Spleen (tissue), 11 donors: ENCODE measurements at regions not wholly inside any gene's neighbourhood (a gene's known extent, or its start where the extent isn't known, plus 50 kb on each side); places are given as distances from the start of the nearest gene placed in this dataset.

Experiments used
- DNase-seq: peaks from one replicate; pipeline ENCODE4 v3.0.0-alpha.2; 2020
- H3K27ac ChIP-seq, 8 donors: fragments of 200-600 bp; sonication (generic) in 7 of 8; 1 replicate in 4 of 8; 2 replicates in 4 of 8; pipeline versions ENCODE4 v1.5.0 to v1.8.0; 2016 to 2021; ENCODE audit warnings: inconsistent platforms in 4 of 8, mild to moderate bottlenecking in 4 of 8, moderate library complexity in 1 of 8
- H3K27me3 ChIP-seq, 7 donors: fragments of 200-600 bp; sonication (generic) in 6 of 7; replicated peaks in 1 of 7; 1 replicate in 4 of 7; 2 replicates in 3 of 7; pipeline versions ENCODE4 v1.5.0 to v1.8.0; 2016 to 2021; ENCODE audit warnings: inconsistent platforms in 3 of 7, mild to moderate bottlenecking in 1 of 7
- H3K36me3 ChIP-seq, 6 donors: fragments of 200-600 bp; sonication (generic) in 5 of 6; 1 replicate in 4 of 6; 2 replicates in 2 of 6; pipeline versions ENCODE4 v1.5.0 to v1.8.0; 2016 to 2021; ENCODE audit warnings: inconsistent platforms in 2 of 6
- H3K4me1 ChIP-seq, 6 donors: fragments of 200-600 bp; sonication (generic) in 5 of 6; 1 replicate in 3 of 6; 2 replicates in 3 of 6; pipeline versions ENCODE4 v1.5.0 to v1.8.0; 2016 to 2021; ENCODE audit warnings: inconsistent platforms in 3 of 6
- H3K4me3 ChIP-seq, 8 donors: fragments of 200-600 bp; sonication (generic) in 7 of 8; 1 replicate in 4 of 8; 2 replicates in 4 of 8; pipeline versions ENCODE4 v1.5.0 to v1.8.0; 2016 to 2021; ENCODE audit warnings: inconsistent platforms in 4 of 8, mild to moderate bottlenecking in 4 of 8, moderate library complexity in 2 of 8
- H3K9me3 ChIP-seq, 8 donors: fragments of 200-600 bp; sonication (generic) in 7 of 8; 1 replicate in 4 of 8; 2 replicates in 4 of 8; pipeline versions ENCODE4 v1.5.0 to v1.8.0; 2016 to 2021; ENCODE audit warnings: inconsistent platforms in 4 of 8
- POLR2A ChIP-seq, 3 donors: fragments of 450-650 bp; IDR thresholded peaks; one replicate each; pipeline ENCODE4 v1.5.1; 2017; ENCODE audit warnings: antibody characterized with exemption in 3 of 3, mild to moderate bottlenecking in 1 of 3
- POLR2AphosphoS5 ChIP-seq, 3 donors: sonication (generic); formaldehyde crosslinking; IDR thresholded peaks; one replicate each; pipeline ENCODE4 v1.5.1; 2017; ENCODE audit warnings: antibody characterized with exemption in 3 of 3
- WGBS, 5 donors: extraction: QIAGEN DNeasy Blood & Tissue Kit in 3 of 5; methylation state at CpG; one replicate each; pipeline versions ENCODE4 v1.1.5 to v1.1.7; 2013 to 2018; 5-methylcytosine and 5-hydroxymethylcytosine counted together
- intact Hi-C: fragments of 100-400 bp; cut with DNase I; formaldehyde crosslinking; loops from one replicate; pipeline ENCODE4 v1.15.0; 2023; ENCODE audit warnings: low total_unique reads
- TF ChIP-seq, protein P1 (sequence below), 11 experiments: fragments of 200-600 bp in 7 of 11; fragments of 450-650 bp in 4 of 11; sonication (generic) in 4 of 11; IDR thresholded peaks in 8 of 11; conservative IDR thresholded peaks in 3 of 11; 1 replicate in 7 of 11; 2 replicates in 4 of 11; pipeline versions ENCODE4 v1.4.0 to v1.8.0; 2016 to 2021; ENCODE audit warnings: antibody characterized with exemption in 11 of 11, inconsistent platforms in 4 of 11, mild to moderate bottlenecking in 1 of 11
- donor health status: healthy with polysubstance abuse.
- donor health status: DM: no; HTN: no; CAD: no; lungs with moderate emphysema.
- donor health status: DM: no; HTN: no; CAD: no.
- donor health status: Bipolar disorder and iron deficiency.
- donor health status: healthy.
- donor health status: DM: no; HTN: no; CAD: no.
- donor health status: DM: yes; HTN: yes; CAD: no.

DNA sequence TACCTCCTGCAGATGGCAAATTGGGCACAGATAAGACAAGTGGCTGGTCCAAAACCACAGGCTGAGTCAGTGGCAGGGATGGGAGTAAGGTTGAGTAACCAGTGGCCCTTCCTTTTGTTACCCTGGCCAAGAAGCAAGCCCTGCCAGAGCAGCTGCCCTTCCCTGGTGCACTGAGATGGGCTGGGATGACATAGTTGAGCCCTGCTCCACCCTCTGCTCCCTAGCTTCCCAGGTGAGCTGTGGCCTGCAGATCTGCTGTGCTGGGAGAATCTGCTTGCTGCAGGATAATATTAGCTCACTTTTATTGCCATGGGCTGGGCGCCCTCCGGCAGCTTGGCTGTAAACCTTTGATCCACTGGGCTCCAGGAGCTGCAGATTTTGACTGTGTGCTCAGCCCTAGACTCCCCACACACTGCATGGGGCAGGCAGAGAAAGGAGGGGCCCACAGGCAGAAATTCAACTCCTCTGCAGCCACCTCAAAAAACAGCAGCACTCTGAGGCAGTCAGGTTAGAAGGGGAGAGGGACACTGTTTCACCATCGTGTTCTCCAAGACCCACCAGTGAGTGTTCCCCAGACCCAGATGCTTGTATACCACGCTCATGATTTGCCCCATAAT, 101.8 kb downstream of the CBLN1 start:
- intact Hi-C loops = no loop called here
- DNase-seq = no peak
- no peaks in the 10 kb centered on the region for H3K9me3 ChIP-seq
- no peak for TF ChIP-seq POLR2AphosphoS5 (IDR thresholded peaks at IDR 0.05)
- TF ChIP-seq POLR2A (IDR thresholded peaks at IDR 0.05) = no peak
- TF ChIP-seq, protein P1, sequence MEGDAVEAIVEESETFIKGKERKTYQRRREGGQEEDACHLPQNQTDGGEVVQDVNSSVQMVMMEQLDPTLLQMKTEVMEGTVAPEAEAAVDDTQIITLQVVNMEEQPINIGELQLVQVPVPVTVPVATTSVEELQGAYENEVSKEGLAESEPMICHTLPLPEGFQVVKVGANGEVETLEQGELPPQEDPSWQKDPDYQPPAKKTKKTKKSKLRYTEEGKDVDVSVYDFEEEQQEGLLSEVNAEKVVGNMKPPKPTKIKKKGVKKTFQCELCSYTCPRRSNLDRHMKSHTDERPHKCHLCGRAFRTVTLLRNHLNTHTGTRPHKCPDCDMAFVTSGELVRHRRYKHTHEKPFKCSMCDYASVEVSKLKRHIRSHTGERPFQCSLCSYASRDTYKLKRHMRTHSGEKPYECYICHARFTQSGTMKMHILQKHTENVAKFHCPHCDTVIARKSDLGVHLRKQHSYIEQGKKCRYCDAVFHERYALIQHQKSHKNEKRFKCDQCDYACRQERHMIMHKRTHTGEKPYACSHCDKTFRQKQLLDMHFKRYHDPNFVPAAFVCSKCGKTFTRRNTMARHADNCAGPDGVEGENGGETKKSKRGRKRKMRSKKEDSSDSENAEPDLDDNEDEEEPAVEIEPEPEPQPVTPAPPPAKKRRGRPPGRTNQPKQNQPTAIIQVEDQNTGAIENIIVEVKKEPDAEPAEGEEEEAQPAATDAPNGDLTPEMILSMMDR (IDR thresholded peaks at IDR 0.05 in 8 of 11, conservative IDR thresholded peaks at IDR 0.05 in 3 of 11) = no peak
- no peak overlapping the region for H3K27ac ChIP-seq
- peaks cover 0 to 14% (median 0%) of the 10 kb centered on the region in 7 donors for H3K27me3 ChIP-seq
- H3K36me3 ChIP-seq = no peaks in the 10 kb centered on the region
- no peak overlapping the region for H3K4me3 ChIP-seq
- WGBS, 5 donors = 31 to 57% (median 38%) methylated on average over 4 of the region's 4 CpGs
- H3K4me1 ChIP-seq = no peaks in the 10 kb centered on the region

DNA sequence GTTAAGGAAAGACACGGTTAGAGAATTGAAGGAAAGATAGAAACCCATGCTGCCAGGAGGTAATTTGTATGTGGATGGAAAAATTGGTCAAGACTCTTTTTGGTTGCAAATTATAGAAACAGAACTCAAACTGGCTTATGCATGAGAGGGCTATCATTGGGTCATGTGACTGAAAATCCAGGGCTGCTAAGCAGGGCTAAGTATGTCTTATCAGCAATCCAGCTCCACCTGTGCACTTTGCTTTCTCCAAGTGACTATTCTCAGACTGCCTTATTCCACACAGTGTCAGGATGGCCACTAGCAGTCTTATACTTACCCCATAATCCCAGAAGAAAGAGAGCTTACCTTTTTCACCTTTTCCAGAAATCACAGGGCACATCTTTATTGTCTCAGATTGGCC, 113.5 kb downstream of the CBLN1 start:
- Histone ChIP-seq H3K4me3 (no peak overlapping the region), H3K27ac (no peak overlapping the region), H3K27me3 (no peaks in the 10 kb centered on the region), H3K9me3 (no peaks in the 10 kb centered on the region), H3K36me3 (no peaks in the 10 kb centered on the region), H3K4me1 (no peaks in the 10 kb centered on the region)
- intact Hi-C loops = no loop called here
- TF ChIP-seq, protein P1 (IDR thresholded peaks at IDR 0.05 in 8 of 11, conservative IDR thresholded peaks at IDR 0.05 in 3 of 11) = no peak
- no peak for TF ChIP-seq POLR2AphosphoS5 (IDR thresholded peaks at IDR 0.05)
- no peak for TF ChIP-seq POLR2A (IDR thresholded peaks at IDR 0.05)
- DNase-seq = no peak
- 76 to 87% (median 83%) methylated on average over 1 of the region's 1 CpG for WGBS, 5 donors

DNA sequence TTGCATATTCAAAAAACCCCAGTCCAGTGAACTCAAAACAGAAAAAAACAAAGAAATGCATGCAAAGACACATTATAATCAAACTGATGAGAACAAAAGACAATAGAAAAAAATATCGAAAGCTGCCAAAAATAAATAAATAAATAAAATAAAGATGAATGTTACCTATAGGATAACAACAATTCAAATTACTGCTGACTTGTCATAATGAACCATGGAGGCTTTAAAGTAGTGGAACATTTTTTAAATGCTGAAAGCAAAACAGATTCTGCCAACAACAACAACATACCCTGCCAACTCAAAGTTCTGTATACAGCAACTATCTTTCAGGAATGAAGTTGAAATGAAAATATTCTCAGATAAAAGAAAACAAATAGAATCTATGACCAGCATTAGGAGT, 116.6 kb downstream of the CBLN1 start:
- Histone ChIP-seq H3K4me1 (no peaks in the 10 kb centered on the region), H3K9me3 (no peaks in the 10 kb centered on the region), H3K27me3 (peaks cover 0 to 5% (median 0%) of the 10 kb centered on the region in 7 donors), H3K27ac (no peak overlapping the region), H3K36me3 (no peaks in the 10 kb centered on the region), H3K4me3 (no peak overlapping the region)
- TF ChIP-seq, protein P1 (IDR thresholded peaks at IDR 0.05 in 8 of 11, conservative IDR thresholded peaks at IDR 0.05 in 3 of 11) = no peak
- TF ChIP-seq POLR2AphosphoS5 (IDR thresholded peaks at IDR 0.05) (no peak), POLR2A (IDR thresholded peaks at IDR 0.05) (no peak)
- intact Hi-C loops = no loop called here
- no peak for DNase-seq
- WGBS, 5 donors = 88 to 100% (median 97%) methylated on average over 1 of the region's 1 CpG

DNA sequence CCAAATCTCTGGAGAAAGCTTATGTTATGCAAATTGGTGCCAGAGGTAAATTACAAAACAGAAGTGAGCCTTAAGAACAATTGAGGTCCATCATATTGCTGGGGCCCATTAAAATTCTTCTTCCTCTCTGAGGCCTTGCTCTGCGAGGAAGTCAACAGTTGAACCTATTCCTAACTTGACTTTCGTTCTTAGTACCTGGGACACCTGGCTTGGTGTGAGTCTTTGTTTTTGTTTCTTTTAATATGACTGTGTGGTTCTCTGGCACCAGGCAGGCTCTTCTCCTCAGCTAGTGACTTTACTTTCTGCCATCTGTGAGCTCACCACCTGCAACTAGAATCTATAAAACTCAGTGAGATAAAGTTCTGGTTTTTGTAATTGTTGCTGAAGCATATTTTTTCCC, 120.4 kb downstream of the CBLN1 start:
- intact Hi-C loops = no loop called here
- H3K27me3 ChIP-seq = peaks cover 0 to 5% (median 0%) of the 10 kb centered on the region in 7 donors
- 57 to 75% (median 68%) methylated on average over 2 of the region's 2 CpGs for WGBS, 5 donors
- H3K9me3 ChIP-seq = peaks cover 0 to 7% (median 0%) of the 10 kb centered on the region in 8 donors
- DNase-seq = no peak
- no peak overlapping the region for H3K27ac ChIP-seq
- no peak for TF ChIP-seq POLR2A (IDR thresholded peaks at IDR 0.05)
- no peak for TF ChIP-seq POLR2AphosphoS5 (IDR thresholded peaks at IDR 0.05)
- TF ChIP-seq, protein P1 (IDR thresholded peaks at IDR 0.05 in 8 of 11, conservative IDR thresholded peaks at IDR 0.05 in 3 of 11) = no peak
- H3K4me1 ChIP-seq = no peaks in the 10 kb centered on the region
- no peak overlapping the region for H3K4me3 ChIP-seq
- H3K36me3 ChIP-seq = no peaks in the 10 kb centered on the region
